NB4 (cell line): ENCODE measurements at regions not wholly inside any gene's neighbourhood (a gene's known extent, or its start where the extent isn't known, plus 50 kb on each side); places are given as distances from the start of the nearest gene placed in this dataset.
"Not testable (repeated sequence)": the region's sequence is repeated elsewhere in the genome, so short reads cannot be mapped to it uniquely, and the experiment has no call there.

Source experiments
- DNase-seq: peaks from one replicate; pipeline ENCODE4 v3.0.0; 2010; ENCODE audit warnings: low read depth
- H3K4me3 ChIP-seq: one replicate; pipeline ENCODE4 v1.5.1; 2011; ENCODE audit warnings: mild to moderate bottlenecking, low read depth, low read length, moderate library complexity
- MYC ChIP-seq: IDR thresholded peaks from 2 replicates; pipeline ENCODE4 v1.6.1; 2011; ENCODE audit warnings: low read depth, low read length
- POLR2A ChIP-seq: IDR thresholded peaks from 2 replicates; pipeline ENCODE4 v1.6.1; 2011; ENCODE audit warnings: mild to moderate bottlenecking; ENCODE audit not compliant: insufficient read length; ENCODE audit errors: extremely low read depth
- TF ChIP-seq, protein P1 (sequence below): IDR thresholded peaks from one replicate; pipeline ENCODE4 v1.5.1; 2012; ENCODE audit warnings: low read depth, low read length
- TF ChIP-seq, protein P2 (sequence below): IDR thresholded peaks from 2 replicates; pipeline ENCODE4 v1.6.1; 2011; ENCODE audit warnings: low read depth, low read length

DNA sequence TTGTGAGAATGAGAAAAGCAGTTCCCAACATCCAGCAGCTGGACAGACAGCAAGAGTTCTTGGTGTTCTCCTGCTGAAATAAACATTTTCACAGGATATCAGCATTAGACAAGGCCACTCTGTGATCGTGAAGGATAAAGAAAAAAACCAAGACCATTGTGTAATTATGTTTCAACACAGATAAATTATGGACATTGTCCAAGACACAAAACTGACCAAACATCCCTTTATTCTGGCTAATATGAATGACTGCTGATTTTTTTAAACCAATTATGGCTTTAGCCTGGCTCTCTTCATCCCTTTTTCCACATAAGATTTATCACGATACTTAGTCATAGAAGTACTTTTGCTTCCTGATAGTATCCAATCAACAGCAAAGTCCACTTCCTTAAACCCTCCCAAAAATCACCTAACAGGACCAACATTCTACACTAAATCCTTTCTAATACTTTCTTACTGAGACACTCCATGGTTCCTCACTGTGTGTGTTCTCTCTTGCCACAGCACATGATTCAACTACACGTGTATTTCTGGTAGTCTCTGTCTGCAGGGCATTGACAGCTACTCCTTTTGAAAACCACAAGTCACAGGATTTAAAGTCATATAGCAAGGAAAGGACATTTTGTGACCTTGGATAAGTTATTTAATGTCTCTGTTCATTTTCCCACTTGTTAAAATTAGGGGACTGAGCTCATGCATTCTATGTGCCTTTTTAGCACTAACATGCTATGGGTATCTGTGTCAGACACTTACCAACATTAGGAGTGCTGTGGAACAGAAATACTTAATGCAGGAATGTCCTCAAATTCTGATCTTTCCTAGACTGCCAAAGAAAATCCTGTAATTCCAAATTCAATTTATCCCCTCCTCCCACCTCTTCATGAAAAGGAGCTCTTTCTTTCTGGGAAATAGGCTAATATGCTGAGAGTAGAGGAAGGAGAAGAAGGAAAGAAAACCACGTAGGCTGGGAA, 137.2 kb upstream of the PGRMC2 start:
- TF ChIP-seq, protein P1, sequence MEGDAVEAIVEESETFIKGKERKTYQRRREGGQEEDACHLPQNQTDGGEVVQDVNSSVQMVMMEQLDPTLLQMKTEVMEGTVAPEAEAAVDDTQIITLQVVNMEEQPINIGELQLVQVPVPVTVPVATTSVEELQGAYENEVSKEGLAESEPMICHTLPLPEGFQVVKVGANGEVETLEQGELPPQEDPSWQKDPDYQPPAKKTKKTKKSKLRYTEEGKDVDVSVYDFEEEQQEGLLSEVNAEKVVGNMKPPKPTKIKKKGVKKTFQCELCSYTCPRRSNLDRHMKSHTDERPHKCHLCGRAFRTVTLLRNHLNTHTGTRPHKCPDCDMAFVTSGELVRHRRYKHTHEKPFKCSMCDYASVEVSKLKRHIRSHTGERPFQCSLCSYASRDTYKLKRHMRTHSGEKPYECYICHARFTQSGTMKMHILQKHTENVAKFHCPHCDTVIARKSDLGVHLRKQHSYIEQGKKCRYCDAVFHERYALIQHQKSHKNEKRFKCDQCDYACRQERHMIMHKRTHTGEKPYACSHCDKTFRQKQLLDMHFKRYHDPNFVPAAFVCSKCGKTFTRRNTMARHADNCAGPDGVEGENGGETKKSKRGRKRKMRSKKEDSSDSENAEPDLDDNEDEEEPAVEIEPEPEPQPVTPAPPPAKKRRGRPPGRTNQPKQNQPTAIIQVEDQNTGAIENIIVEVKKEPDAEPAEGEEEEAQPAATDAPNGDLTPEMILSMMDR = no peak
- DNase-seq = no peak
- no peak overlapping the region for H3K4me3 ChIP-seq

DNA sequence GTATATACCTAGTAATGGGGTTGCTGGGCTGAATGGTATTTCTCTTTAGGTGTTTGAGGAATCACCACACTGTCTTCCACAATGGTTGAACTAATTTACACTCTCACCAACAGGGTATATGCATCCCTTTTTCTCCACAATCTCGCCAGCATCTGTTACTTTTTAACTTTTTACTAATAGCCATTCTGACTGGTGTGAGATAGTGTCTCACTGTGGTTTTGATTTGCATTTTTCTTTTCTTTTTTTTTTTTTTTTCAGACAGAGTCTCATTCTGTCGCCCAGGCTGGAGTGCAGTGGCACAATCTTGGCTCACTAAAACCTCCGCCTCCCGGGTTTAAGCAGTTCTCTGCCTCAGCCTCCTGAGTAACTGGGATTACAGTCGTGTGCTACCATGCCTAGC, 134.7 kb upstream of the PGRMC2 start:
- not testable (repeated sequence) for H3K4me3 ChIP-seq, DNase-seq

DNA sequence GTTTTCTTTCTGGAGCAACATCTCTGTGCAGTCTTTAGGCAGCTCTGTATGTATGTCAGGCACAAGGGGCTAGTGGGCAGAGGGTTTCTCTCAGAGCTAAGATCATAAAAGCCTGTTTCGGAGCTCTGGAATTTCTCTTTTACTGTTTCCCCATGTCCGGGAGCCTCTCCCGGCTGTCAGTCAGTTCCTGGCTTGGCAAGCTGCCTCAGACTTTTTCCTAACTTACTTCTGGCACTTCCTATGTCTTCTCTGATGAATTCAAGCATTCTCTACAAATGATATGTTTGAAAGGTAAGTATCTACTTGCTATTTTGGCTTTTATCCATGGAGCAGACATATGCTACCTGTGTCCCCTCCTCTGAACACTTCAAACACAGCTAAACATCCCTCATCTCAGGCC, 129.3 kb upstream of the PGRMC2 start:
- H3K4me3 ChIP-seq = no peak overlapping the region
- no peak for DNase-seq
- no peak for TF ChIP-seq MYC
- TF ChIP-seq, protein P1 = no peak
- TF ChIP-seq POLR2A = no peak

DNA sequence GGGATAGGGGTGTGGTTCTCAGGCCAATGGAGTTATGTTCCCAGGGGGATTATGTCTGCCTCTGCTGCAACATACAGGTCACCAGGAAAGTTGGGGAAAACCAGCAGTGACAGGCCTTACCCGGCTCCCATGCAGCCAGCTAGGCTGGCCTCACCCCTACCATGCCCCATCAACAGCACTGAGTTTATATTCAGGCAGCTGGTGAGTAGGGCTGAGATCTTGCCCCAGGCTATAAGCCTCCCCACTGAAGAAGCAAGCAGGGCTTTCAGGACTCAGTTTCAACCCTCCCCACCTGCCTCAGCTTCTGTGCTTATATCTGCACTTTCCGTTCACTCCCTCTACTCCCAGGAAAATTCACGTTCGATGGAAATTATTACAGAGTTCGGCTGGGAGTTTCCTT, 122.4 kb upstream of the PGRMC2 start:
- TF ChIP-seq POLR2A (no peak), MYC (no peak)
- TF ChIP-seq, protein P1 = no peak
- TF ChIP-seq, protein P2, sequence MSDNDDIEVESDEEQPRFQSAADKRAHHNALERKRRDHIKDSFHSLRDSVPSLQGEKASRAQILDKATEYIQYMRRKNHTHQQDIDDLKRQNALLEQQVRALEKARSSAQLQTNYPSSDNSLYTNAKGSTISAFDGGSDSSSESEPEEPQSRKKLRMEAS = no peak
- no peak for DNase-seq
- H3K4me3 ChIP-seq = no peak overlapping the region

DNA sequence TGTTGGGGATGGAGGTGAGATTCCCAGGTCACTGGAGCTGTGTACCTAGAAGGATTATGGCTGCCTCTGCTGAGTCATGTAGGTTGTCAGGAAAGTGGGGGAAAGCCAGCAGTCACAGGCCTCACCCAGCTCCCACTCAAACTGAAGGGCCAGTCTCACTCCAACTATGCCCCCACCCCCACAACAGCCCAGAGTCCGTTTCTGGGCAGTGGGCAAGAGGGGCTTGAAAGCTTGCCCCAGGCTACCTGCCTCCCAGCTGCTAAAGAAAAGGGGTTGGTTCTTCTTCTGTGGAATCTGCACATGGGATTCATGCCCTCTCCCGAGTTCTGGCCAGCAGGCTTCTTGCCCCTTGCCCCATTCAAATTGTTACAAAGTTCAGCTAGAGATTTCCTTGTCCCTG, 116.0 kb upstream of the PGRMC2 start:
- no peak for TF ChIP-seq POLR2A
- TF ChIP-seq, protein P2 = no peak
- TF ChIP-seq MYC = no peak
- TF ChIP-seq, protein P1 = no peak
- no peak for DNase-seq
- H3K4me3 ChIP-seq = no peak overlapping the region

DNA sequence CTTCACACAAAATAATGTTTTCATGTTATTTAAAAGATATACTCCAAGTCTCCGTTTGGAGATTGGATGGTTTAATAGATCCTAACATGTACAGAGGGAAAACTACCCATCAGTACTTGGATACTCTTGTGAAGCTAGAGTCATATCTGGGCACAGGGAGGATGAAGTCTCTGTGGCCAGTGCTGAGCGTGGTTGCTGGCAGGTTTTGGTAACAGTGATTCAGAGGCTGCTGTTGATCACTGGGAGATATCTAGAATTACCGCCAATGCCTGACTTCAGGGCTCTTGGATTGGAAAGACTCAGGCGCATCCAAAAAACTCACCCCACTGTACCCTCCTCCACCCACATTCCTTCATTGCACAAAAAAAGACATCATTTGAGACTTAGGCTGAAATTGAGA, 107.2 kb upstream of the PGRMC2 start:
- DNase-seq = no peak
- TF ChIP-seq, protein P1 = no peak
- TF ChIP-seq, protein P2 = no peak
- TF ChIP-seq MYC = no peak
- no peak for TF ChIP-seq POLR2A

More for the DNA sequence above, 107.2 kb upstream of the PGRMC2 start:
- no peak overlapping the region for H3K4me3 ChIP-seq
